ENCODE measurements at regions not wholly inside any gene's neighbourhood (a gene's known extent, or its start where the extent isn't known, plus 50 kb on each side); places are given as distances from the start of the nearest gene placed in this dataset.

GRCh38 chr15:70212286-70212962, 114.7 kb upstream of the TLE3 start:
- Histone ChIP-seq H2AFZ (ENCODE audit: low read length) (no peak overlapping the region), H3K79me1 (ENCODE audit: insufficient read depth, low read depth, low read length, poor library complexity, severe bottlenecking) (no peaks in the 10 kb centered on the region), H3K4me2 (ENCODE audit: insufficient read depth, insufficient read length, low read length) (no peak overlapping the region), H3T11ph (ENCODE audit: low read length) (no peak overlapping the region), H2BK120ac (ENCODE audit: low read depth, low read length, poor library complexity, severe bottlenecking) (no peak overlapping the region), H3K9ac (ENCODE audit: extremely low read depth, insufficient read length, low read length) (no peak overlapping the region), H3K14ac (ENCODE audit: insufficient read depth, low read length) (peak overlapping the region; percentile 18; the same call in 1 of the 2 replicates), H3K27ac (ENCODE audit: insufficient read length, low read depth, low read length) (no peak overlapping the region), H2AK5ac (ENCODE audit: insufficient read length, low read length) (no peak overlapping the region), H3K23me2 (ENCODE audit: insufficient read length, low read depth, low read length, poor library complexity, severe bottlenecking) (no peaks in the 10 kb centered on the region), H4K91ac (ENCODE audit: insufficient read length, low read depth, low read length) (no peak overlapping the region), H3K4ac (ENCODE audit: low read depth, low read length) (no peak overlapping the region), H2BK12ac (ENCODE audit: insufficient read length, low read depth, low read length) (no peak overlapping the region), H3K9me3 (ENCODE audit: control insufficient read depth, low read depth, low read length) (no peaks in the 10 kb centered on the region), H2BK5ac (ENCODE audit: insufficient read length, low read length) (no peak overlapping the region), H4K5ac (ENCODE audit: insufficient read length, low read depth, low read length) (no peak overlapping the region), H3K79me2 (ENCODE audit: insufficient read depth, low read length) (no peaks in the 10 kb centered on the region), H3K27me3 (ENCODE audit: insufficient read depth, low read length) (no peaks in the 10 kb centered on the region), H3K23ac (ENCODE audit: insufficient read length, low read depth, low read length) (no peak overlapping the region), H4K8ac (replicated peaks; ENCODE audit: insufficient read length, low read depth, low read length) (no peak overlapping the region), H4K20me1 (ENCODE audit: control insufficient read depth, insufficient read depth, insufficient read length) (no peaks in the 10 kb centered on the region), H3K18ac (ENCODE audit: insufficient read length, low read depth, low read length) (peak overlapping the region; percentile 72), H3K4me1 (ENCODE audit: insufficient read depth, low read length) (no peaks in the 10 kb centered on the region), H2BK15ac (ENCODE audit: low read depth, low read length) (no peak overlapping the region), H3K56ac (ENCODE audit: insufficient read length, low read depth, low read length) (no peak overlapping the region), H2BK20ac (ENCODE audit: low read depth, low read length, poor library complexity, severe bottlenecking) (no peak overlapping the region)
- TF ChIP-seq CTCF (conservative IDR thresholded peaks at IDR 0.05): no peak
- H3K27me3 Mint-ChIP-seq (ENCODE audit: low read depth): peaks cover 10% of the 10 kb centered on the region
- H3K4me3 Mint-ChIP-seq: no peak overlapping the region
- H3K27ac Mint-ChIP-seq: peak overlapping the region in 1 of 3 experiments; percentile 13; a peak in 1 of 7 replicates
- H3K9me3 Mint-ChIP-seq: no peaks in the 10 kb centered on the region; a peak in 1 of 5 replicates
- DNase-seq: peak; percentile 20
- WGBS (ENCODE audit: extremely low coverage, insufficient read length, low lambda C conversion rate): no CpG with 5 or more reads among the region's 18 CpGs
- no peaks in the 10 kb centered on the region for H3K36me3 Mint-ChIP-seq (ENCODE audit: insufficient read depth in 1 of 3, low read depth in 3 of 3)
- H3K4me1 Mint-ChIP-seq: peaks cover 26 to 37% of the 10 kb centered on the region in 2 experiments
